Activated T-helper 9 cell treated with anti-CD3 and anti-CD28 coated beads, Interleukin-2, amount 50 U/mL, for 16 hours (primary cell): ENCODE measurements at regions not wholly inside any gene's neighbourhood (a gene's known extent, or its start where the extent isn't known, plus 50 kb on each side); places are given as distances from the start of the nearest gene placed in this dataset.

Experiments used
- DNase-seq: peaks from one replicate; pipeline ENCODE4 v3.0.0-alpha.2; 2020; ENCODE audit warnings: low read depth

DNA sequence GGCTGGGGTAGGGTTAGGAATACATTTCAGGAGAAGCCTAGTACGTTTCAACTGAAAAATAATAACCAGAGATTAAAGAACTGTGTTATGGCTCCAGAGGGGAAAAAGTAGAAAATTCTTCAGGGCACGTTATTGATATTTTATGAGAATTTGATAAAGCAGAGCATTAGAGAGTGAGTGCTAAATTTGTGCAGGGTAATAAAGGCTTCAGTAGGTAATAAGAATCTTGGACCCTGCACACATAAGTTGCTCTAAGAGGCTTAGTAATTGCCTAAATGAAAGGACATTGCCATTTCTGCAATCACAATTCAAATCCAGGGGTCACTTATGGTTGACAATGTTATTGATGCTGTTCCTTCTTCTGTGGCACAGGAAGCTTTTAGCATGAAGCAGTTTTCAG, 439.4 kb upstream of the DCN start:
- DNase-seq = no peak

- no peak for DNase-seq
Measured at GRCh38 chr12:91620992-91621391, 438.4 kb upstream of the DCN start.

GRCh38 chr12:91620422-91620821, 437.8 kb upstream of the DCN start:
- DNase-seq = no peak

DNA sequence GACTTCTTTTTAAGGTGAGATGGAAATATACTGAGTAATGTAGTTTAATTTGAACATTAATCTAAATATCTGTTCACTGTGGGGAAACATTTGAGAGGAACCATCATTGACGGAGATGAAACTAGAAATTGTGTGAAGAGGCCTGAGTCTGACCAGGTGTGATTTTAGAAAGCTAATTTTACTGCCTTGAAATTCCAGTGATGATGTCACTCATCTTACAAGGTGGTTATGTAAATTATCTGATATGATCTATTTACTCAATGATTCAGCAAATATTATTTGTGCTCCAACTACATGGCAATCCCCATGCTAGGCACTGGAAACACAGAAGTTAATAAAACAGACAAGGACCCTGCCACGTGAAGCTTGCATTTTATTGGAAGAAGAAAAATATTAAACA, 435.7 kb upstream of the DCN start:
- no peak for DNase-seq

DNA sequence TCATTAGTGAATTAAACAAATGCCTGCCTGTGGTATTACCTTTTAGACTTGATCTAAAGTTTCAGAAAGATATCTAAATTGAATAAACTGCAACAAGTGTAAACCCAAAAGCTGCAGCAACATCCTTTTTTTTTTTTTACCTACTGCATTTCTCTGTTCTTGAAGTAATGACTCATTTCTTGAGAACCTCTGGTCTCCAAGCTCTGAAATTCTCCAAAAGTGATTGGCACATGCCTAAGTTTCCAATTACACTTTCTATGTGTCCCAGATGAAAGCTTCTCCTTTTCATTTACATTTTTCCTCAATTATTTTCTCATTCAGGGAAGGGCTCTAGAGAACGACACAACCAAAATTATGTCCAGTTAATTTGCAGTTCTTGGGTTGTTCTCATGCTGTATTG, 435.2 kb upstream of the DCN start:
- DNase-seq = no peak

DNA sequence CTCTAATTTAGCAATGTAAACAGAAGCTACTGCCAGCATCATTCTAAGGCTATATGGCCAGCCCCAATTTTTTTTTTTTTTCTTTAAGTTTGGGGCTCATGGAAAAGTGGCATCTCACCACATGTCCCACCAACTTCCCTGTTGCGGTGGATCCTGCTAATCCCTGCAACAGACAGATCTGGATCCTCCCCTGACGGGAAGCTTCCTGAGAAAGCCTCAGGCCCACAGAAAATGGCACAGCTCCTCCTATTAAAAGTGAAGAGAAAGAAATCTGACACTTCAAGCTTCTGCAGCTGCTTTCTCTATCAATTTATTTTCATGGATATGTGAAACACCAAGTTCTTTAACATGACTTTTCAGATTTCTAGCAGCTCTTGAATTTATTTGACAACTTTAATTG, 433.8 kb upstream of the DCN start:
- DNase-seq = no peak

- no peak for DNase-seq
Measured at GRCh38 chr12:91613223-91613779, 430.7 kb upstream of the DCN start.

- DNase-seq = no peak
Measured at GRCh38 chr12:91610561-91610960, 427.9 kb upstream of the DCN start.

DNA sequence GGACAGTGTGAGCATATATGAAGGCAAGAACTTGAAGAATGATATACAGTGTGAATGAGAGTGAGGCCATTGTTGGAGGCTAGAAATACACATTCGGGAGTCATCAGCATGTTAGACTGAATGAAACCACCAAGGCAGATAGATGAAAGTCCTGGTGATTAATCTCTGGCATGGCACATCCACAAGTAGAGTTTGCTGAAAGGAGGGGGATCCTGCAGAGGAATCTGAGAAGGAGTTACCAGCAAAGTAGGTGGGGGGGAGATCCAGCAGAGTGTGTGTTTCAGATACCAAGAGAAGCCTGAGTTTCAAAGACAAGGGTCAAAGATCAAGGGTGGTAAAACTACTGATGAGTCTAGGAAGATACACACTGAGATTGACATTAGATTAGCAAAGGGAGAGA, 426.7 kb upstream of the DCN start:
- no peak for DNase-seq

GRCh38 chr12:91608542-91608941, 425.9 kb upstream of the DCN start:
- no peak for DNase-seq

DNA sequence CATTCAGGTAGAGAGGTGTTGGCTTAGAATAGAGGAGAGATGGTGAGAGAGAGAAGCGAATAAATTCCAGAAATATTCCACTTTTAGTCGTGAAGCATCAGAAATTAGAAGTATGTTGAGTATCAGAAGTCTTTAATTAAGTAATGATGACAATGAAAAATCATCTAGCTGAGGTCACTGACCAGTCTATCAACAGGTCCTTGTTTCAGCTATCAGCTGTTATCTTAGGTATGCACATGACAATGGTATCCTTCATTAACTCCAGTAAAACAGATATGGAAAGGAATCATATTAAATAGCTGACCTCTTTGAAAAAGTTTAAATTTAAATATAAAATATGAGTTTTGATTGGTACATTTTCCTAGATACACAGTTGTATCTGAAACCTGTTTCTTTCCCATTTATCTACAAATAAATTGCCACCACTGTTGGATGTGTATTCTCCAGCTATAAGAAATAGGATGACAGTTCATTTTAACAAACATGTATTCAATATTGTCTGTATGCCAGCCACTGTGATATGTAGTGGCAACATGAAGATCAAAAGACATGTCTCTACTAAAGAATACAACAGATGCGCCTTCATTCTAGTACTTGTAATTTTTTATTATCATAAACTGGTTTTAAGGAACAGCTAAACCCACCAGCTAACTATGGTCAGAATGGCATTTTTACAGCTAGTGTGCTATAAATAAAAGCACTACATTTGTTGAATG, 424.2 kb upstream of the DCN start:
- no peak for DNase-seq

DNA sequence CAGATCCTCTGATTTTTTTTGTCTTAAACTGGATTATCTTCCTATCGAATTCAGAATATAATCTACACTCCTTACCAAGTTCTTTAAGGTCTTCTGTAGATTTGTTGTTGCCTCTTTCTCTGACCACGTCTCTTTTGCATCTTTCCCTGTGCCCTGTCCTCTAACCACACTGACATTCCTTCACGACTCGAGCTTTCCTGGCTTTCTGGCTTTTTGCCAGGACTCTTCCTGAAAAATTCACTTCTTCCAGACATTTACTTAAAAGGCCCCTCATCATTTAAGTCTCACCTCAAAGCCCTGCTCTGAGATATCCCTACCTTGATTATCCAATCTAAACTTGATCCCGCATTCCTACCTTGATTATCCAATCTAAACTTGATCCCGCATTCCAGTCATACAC, 422.3 kb upstream of the DCN start:
- DNase-seq = no peak

DNA sequence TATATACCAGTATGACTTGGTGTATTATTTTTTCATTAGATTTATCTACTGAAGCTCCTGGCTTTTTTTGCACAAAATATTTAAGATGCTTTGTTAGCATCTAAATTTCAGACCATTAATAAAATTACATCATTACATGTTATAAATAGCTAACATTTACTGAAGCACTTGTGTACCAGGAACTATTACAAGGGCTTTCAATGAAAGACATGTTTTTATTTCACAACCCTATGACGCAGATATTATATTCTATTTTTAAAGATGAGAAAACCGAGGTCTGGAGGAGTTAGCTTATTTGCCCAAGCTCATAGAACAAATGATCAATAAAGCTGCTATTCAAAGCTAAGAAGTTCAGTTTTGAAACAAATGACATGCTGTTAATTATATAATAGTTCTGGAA, 420.4 kb upstream of the DCN start:
- DNase-seq = no peak

DNA sequence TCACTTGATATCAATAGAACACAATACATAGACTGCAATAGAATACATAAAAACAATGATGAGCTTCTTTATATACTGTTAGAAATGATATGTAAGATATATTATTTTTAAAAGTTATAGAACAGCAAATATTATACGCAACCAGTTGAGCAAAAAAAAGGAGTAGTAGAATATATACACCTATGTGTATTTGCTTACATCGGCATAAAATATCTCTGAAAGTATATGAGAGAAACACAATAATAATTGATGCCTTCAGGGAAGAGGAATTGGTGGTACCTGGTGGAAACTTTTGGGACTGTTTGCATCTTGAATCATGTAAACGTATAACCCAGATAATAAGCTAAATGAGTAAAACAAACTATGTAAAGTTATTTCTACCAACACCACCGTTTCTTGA, 418.4 kb upstream of the DCN start:
- DNase-seq = no peak

- no peak for DNase-seq
Measured at GRCh38 chr12:91594715-91595114, 412.1 kb upstream of the DCN start.

DNA sequence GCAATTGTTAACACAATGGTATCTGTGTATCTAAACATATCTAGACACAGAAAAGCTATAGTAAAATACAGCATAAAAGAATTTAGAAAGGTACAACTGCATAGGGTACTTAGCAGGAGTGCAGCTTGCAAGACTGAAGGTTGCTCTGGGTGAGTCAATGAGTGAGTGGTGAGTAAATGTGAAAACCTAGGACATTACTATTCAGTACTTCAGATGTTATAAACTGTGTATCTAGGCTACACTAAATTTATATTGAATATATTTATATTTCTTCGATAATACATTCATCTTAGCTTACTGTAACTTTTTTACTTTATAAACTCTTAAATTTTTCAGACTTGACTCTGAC, 409.0 kb upstream of the DCN start:
- DNase-seq = no peak

GRCh38 chr12:91590966-91591638, 408.5 kb upstream of the DCN start:
- DNase-seq = no peak

DNA sequence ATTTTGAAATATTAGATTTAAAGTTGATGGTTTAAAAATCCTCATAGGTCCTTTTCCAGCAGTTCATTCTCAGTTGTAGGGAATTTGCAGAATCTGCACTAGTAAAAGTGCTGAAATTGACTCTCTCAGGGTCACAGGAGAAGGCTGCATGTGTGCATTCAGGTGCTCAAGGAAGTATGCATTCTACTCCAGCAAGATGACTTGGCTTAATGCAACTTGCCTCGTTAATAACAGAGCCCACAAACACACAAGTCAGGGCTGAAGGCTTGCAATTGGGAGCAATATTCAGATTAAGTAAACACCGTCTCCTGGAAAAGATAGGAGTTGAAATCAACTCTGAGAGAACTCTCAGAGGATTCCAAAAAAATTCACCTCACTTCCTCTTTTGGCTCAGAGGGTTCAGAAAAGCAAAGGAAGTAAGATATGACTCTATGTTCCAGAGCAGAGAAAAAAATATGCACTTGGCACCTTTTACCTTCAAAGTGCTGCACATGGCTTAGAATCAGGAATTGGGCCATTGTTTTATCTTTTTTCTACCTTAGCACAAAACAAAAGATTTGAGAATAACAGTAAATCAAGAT, 406.3 kb upstream of the DCN start:
- no peak for DNase-seq

GRCh38 chr12:91586015-91586414, 403.4 kb upstream of the DCN start:
- DNase-seq = no peak

DNA sequence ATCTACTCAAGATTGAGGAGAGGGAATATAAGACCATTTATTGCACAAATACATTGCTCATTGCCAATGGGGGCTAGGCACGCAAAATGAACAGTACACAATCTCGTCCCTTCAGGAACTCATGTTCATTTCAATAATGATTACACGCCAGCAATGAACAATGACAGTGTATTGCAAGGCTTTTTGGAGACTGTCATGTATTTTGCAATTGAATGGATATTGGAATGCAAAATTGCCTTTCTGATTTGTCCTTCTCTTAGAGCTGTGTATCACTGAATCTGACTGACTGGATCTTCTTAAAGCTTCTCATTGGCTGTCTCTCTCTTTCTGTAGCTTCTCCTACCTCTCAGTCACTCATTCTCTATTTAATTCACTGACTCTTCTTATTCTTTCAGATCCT, 400.2 kb upstream of the DCN start:
- DNase-seq = no peak

DNA sequence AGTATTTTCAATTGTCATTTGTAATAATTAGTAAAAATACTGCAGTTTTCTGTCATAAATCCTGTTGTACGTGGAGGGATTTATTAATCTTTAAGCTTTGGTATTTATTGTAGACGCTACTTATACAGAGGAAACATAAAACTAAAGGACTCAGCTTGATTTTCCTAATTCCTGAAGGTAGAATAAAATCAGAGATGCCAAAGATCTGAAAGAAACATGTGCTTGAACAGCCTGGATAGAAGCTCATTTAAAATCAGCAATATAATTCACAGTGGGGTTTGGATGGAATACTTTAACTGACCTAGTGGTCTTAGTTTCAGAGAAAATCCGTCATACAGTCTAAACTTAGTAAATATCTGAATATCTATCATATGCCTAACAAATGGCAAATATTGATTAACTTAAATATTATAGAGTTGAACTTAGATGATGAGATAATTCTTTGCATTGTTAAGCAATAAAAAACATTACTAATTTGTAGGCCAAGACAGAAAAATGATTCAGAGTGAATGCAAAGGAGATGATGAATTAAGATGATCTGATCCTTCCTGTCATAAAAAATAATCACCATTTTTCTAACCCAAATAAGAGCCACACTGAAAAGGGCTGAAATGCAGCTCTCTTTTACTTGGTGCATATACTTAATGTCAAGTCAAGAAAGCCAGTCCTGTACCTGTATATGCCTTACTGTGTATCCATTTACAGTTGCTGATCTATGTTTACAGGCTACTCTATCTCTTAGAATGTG, 397.1 kb upstream of the DCN start:
- no peak for DNase-seq

- DNase-seq = no peak
Measured at GRCh38 chr12:91577586-91578539, 395.2 kb upstream of the DCN start.
